ENCODE measurements at regions not wholly inside any gene's neighbourhood (a gene's known extent, or its start where the extent isn't known, plus 50 kb on each side); places are given as distances from the start of the nearest gene placed in this dataset.

- Histone ChIP-seq H3K4me1 (peaks cover 0 to 35% (median 13%) of the 10 kb centered on the region in 4 donors), H3K27me3 (no peaks in the 10 kb centered on the region), H3K27ac (no peak overlapping the region), H3K36me3 (no peaks in the 10 kb centered on the region), H3K4me3 (no peak overlapping the region), H3K9me3 (no peaks in the 10 kb centered on the region)
- TF ChIP-seq POLR2AphosphoS5 (IDR thresholded peaks at IDR 0.05) (no peak), POLR2A (IDR thresholded peaks at IDR 0.05) (no peak), EP300 (IDR thresholded peaks at IDR 0.05) (no peak)
- TF ChIP-seq, protein P1, sequence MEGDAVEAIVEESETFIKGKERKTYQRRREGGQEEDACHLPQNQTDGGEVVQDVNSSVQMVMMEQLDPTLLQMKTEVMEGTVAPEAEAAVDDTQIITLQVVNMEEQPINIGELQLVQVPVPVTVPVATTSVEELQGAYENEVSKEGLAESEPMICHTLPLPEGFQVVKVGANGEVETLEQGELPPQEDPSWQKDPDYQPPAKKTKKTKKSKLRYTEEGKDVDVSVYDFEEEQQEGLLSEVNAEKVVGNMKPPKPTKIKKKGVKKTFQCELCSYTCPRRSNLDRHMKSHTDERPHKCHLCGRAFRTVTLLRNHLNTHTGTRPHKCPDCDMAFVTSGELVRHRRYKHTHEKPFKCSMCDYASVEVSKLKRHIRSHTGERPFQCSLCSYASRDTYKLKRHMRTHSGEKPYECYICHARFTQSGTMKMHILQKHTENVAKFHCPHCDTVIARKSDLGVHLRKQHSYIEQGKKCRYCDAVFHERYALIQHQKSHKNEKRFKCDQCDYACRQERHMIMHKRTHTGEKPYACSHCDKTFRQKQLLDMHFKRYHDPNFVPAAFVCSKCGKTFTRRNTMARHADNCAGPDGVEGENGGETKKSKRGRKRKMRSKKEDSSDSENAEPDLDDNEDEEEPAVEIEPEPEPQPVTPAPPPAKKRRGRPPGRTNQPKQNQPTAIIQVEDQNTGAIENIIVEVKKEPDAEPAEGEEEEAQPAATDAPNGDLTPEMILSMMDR (IDR thresholded peaks at IDR 0.05) = no peak
- DNase-seq = no peak
- intact Hi-C loops (cut with DNase I; ENCODE audit: low total_unique reads) = loop anchor here (5.0 kb wide), 1 partner anchor 238 kb away; no protein-coding TSS in a partner anchor
Measured at GRCh38 chr15:62409466-62409865, 244.4 kb upstream of the C2CD4B start.

GRCh38 chr15:62412686-62413085 is 247.6 kb upstream of the C2CD4B start:
- no peak overlapping the region for H3K4me3 ChIP-seq
- peaks cover 0 to 27% (median 15%) of the 10 kb centered on the region in 4 donors for H3K4me1 ChIP-seq
- H3K9me3 ChIP-seq = no peaks in the 10 kb centered on the region
- no peaks in the 10 kb centered on the region for H3K27me3 ChIP-seq
- TF ChIP-seq POLR2A (IDR thresholded peaks at IDR 0.05) (no peak), EP300 (IDR thresholded peaks at IDR 0.05) (no peak), POLR2AphosphoS5 (IDR thresholded peaks at IDR 0.05) (no peak)
- TF ChIP-seq, protein P1 (IDR thresholded peaks at IDR 0.05) = no peak
- H3K27ac ChIP-seq = no peak overlapping the region
- DNase-seq = peak in 1 of 2 donors; percentile 52
- H3K36me3 ChIP-seq = no peaks in the 10 kb centered on the region
- 53 to 80% (median 67%) methylated on average over 5 of the region's 5 CpGs for WGBS, 5 donors
- intact Hi-C loops (cut with DNase I; ENCODE audit: low total_unique reads) = no loop called here

DNA sequence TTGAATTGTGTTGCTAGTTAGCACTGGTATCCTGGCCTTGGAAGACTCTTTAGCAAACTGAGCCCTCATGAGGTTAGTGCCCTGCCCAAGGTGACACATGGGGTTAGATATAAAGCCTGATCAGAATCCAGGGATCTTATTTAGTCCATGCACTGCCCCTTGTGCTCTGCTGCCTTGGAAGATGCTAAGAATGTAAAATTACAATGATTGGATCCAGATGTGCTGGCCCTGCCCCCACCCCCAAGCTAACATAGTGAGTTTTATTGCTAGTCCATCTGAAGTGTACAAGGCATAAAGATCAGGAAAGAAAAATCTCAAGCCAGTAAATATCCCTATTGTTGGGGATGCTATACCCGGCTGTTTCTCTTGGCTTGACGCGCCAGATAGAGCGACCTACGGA is 248.1 kb upstream of the C2CD4B start:
- no peaks in the 10 kb centered on the region for H3K36me3 ChIP-seq
- peaks cover 0 to 22% (median 14%) of the 10 kb centered on the region in 4 donors for H3K4me1 ChIP-seq
- H3K4me3 ChIP-seq = no peak overlapping the region
- no peaks in the 10 kb centered on the region for H3K9me3 ChIP-seq
- no peak for TF ChIP-seq EP300 (IDR thresholded peaks at IDR 0.05)
- no peak for TF ChIP-seq POLR2A (IDR thresholded peaks at IDR 0.05)
- TF ChIP-seq, protein P1 (IDR thresholded peaks at IDR 0.05) = no peak
- no peak for TF ChIP-seq POLR2AphosphoS5 (IDR thresholded peaks at IDR 0.05)
- 73 to 88% (median 86%) methylated on average over 5 of the region's 5 CpGs for WGBS, 5 donors
- peak in 1 of 2 donors; percentile 52 for DNase-seq
- intact Hi-C loops (cut with DNase I; ENCODE audit: low total_unique reads) = no loop called here
- no peak overlapping the region for H3K27ac ChIP-seq
- no peaks in the 10 kb centered on the region for H3K27me3 ChIP-seq

DNA sequence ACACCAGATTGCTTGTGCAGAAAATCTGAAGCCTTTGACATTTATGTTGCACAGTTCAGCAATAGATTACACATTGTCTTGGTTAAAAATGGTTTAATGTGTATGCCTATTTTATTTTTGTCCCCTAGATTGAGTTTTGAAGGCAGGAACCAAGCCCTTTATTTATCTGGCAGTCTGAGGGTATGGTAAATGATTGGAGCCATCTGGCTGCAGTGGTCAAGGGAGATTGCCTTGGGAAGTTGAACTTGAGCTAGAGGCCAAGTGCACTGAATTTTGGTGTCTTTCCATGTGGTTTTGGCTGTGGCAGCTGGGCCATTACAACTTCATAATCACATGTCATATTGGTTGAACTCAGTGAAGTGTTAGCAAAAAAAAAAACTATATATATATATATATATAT is 248.7 kb upstream of the C2CD4B start:
- Histone ChIP-seq H3K4me3 (no peak overlapping the region), H3K27ac (no peak overlapping the region), H3K9me3 (no peaks in the 10 kb centered on the region), H3K27me3 (no peaks in the 10 kb centered on the region), H3K4me1 (peaks cover 0 to 18% (median 14%) of the 10 kb centered on the region in 4 donors), H3K36me3 (no peaks in the 10 kb centered on the region)
- no peak for TF ChIP-seq POLR2A (IDR thresholded peaks at IDR 0.05)
- no peak for TF ChIP-seq POLR2AphosphoS5 (IDR thresholded peaks at IDR 0.05)
- no peak for TF ChIP-seq EP300 (IDR thresholded peaks at IDR 0.05)
- TF ChIP-seq, protein P1 (IDR thresholded peaks at IDR 0.05) = no peak
- no peak for DNase-seq
- intact Hi-C loops (cut with DNase I; ENCODE audit: low total_unique reads) = no loop called here
